ENCODE measurements at regions not wholly inside any gene's neighbourhood (a gene's known extent, or its start where the extent isn't known, plus 50 kb on each side); places are given as distances from the start of the nearest gene placed in this dataset.

GRCh38 chr1:194975913-194976312 is 1632.3 kb downstream of the KCNT2 start:
- TF ChIP-seq CTCF (IDR thresholded peaks at IDR 0.05; ENCODE audit: insufficient read depth, low read length) (no peak), REST (IDR thresholded peaks at IDR 0.05; ENCODE audit: insufficient replicate concordance, low read depth) (no peak), POLR2AphosphoS5 (IDR thresholded peaks at IDR 0.05; ENCODE audit: low read depth) (no peak)

Measured in HL-60 (cell line).